Esophagus (tissue), 2 donors: ENCODE measurements at regions not wholly inside any gene's neighbourhood (a gene's known extent, or its start where the extent isn't known, plus 50 kb on each side); places are given as distances from the start of the nearest gene placed in this dataset.

ENCODE experiments used
- H3K27ac ChIP-seq, 2 donors: one replicate each; pipeline ENCODE4 v1.5.1; 2013; ENCODE audit warnings: low read depth in 2 of 2, mild to moderate bottlenecking in 2 of 2, inconsistent platforms in 1 of 2, low read length in 1 of 2, moderate library complexity in 1 of 2
- H3K27me3 ChIP-seq, 2 donors: one replicate each; pipeline ENCODE4 v1.6.1; 2013; ENCODE audit warnings: low read length in 2 of 2, control low read depth in 1 of 2, mild to moderate bottlenecking in 1 of 2; ENCODE audit not compliant: insufficient read depth in 2 of 2, control insufficient read depth in 1 of 2
- H3K36me3 ChIP-seq, 2 donors: one replicate each; pipeline ENCODE4 v1.6.1; 2013; ENCODE audit warnings: low read length in 1 of 2; ENCODE audit not compliant: control insufficient read depth in 2 of 2, insufficient read depth in 2 of 2
- H3K4me1 ChIP-seq, 2 donors: one replicate each; pipeline ENCODE4 v1.6.1; 2013; ENCODE audit warnings: low read length in 1 of 2; ENCODE audit not compliant: control insufficient read depth in 2 of 2, insufficient read depth in 2 of 2
- H3K4me3 ChIP-seq, 2 donors: one replicate each; pipeline ENCODE4 v1.5.1; 2013; ENCODE audit warnings: low read length in 2 of 2, mild to moderate bottlenecking in 2 of 2, low read depth in 1 of 2, moderate library complexity in 1 of 2
- H3K9me3 ChIP-seq, 2 donors: one replicate each; pipeline ENCODE4 v1.6.1; 2013; ENCODE audit warnings: mild to moderate bottlenecking in 2 of 2, low read depth in 1 of 2, low read length in 1 of 2, moderate library complexity in 1 of 2; ENCODE audit not compliant: control insufficient read depth in 2 of 2, insufficient read depth in 1 of 2
- WGBS, 2 donors: extraction: QIAGEN DNeasy Blood & Tissue Kit; methylation state at CpG; one replicate each; pipeline ENCODE4 v1.1.7; 2013; 5-methylcytosine and 5-hydroxymethylcytosine counted together
- donor health status: healthy with polysubstance abuse.
- donor health status: Bipolar disorder and iron deficiency.

DNA sequence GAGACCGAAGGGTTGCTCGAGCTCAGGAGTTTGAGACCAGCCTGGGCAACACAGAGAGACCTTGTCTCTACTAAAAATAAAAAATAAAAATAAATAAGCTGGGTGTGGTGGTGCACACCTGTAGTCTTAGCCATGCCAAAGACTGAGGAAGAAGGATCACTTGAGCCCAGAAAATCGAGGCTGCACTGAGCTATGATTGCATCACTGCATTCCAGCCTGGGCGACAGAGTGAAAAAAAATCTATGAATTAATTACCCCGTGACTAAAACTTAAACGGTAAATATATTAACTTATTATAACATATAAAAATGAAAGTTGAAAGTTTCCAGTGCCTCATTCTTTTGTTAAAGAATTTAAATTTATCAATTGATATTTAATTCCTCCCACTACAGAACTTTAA lies 273.7 kb downstream of the KLF12 start:
- Histone ChIP-seq H3K4me3 (no peak overlapping the region), H3K27me3 (no peaks in the 10 kb centered on the region), H3K4me1 (no peaks in the 10 kb centered on the region), H3K9me3 (no peaks in the 10 kb centered on the region), H3K27ac (no peak overlapping the region), H3K36me3 (no peaks in the 10 kb centered on the region)
- WGBS, 2 donors = 77 to 83% methylated on average over 6 of the region's 6 CpGs

DNA sequence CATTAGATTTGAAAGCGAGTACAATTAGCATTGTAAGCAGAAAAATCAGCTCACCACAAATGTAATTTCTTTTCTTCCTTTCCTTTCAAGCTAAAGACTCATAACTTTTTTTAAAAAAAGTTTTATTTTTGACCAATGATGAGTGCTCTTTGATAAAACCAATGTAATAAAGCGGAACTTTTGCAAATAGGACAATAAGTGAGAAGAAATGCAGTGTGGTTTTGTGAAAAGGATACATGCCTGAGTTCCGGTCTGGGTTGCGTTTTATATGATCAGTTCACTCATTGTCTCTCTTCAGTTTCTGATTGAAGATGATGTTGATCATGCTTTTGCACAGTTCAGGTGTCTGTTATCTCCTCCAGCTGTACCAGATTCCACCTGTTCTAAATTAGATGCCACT lies 274.4 kb downstream of the KLF12 start:
- no peaks in the 10 kb centered on the region for H3K9me3 ChIP-seq
- no peaks in the 10 kb centered on the region for H3K4me1 ChIP-seq
- no peaks in the 10 kb centered on the region for H3K36me3 ChIP-seq
- WGBS, 2 donors = 70% methylated on average over 4 of the region's 4 CpGs
- no peak overlapping the region for H3K27ac ChIP-seq
- no peak overlapping the region for H3K4me3 ChIP-seq
- no peaks in the 10 kb centered on the region for H3K27me3 ChIP-seq

DNA sequence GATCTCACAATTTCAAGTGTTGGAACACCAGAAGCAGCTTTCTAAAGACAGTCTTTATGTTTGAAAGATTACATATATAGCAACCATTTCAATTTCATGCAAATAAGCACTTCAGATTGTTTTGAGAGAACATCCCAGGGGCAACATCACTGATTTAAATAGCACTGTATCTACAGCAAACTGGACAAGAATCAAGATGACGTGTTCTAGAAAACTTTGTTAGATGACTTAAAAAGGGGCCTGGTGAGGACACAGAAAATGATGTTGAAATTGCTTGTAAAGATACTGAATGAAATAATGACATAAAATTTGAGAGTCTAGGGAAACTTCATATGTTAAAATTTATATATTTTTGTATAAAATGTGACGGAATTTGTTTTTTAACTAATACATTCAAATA lies 277.1 kb downstream of the KLF12 start:
- Histone ChIP-seq H3K9me3 (no peaks in the 10 kb centered on the region), H3K27ac (no peak overlapping the region)
- WGBS, 2 donors = 92 to 94% methylated on average over 2 of the region's 2 CpGs

DNA sequence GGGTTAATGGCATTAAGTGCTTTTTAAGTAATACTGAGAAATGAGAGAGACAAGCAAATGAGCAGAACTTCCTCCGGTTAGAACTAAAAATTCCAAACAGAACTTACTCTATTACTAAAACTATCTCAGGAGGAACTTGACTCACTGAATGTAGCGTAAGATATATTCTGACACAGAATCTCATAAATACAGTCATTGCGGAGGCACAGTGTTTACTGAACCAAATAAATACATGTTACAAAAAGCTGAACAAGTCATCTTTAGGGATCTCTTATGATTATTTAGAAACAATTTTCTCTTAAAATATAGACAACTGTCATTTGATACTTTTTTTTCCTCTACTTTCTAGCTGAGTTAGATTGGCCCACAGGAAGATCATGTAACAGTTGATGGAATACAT lies 283.1 kb downstream of the KLF12 start:
- H3K36me3 ChIP-seq = no peaks in the 10 kb centered on the region
- 67 to 86% methylated on average over 3 of the region's 3 CpGs for WGBS, 2 donors
- no peaks in the 10 kb centered on the region for H3K4me1 ChIP-seq
- H3K4me3 ChIP-seq = no peak overlapping the region
- H3K27ac ChIP-seq = no peak overlapping the region
- no peaks in the 10 kb centered on the region for H3K27me3 ChIP-seq
- no peaks in the 10 kb centered on the region for H3K9me3 ChIP-seq

More for the DNA sequence above, 277.1 kb downstream of the KLF12 start:
- no peaks in the 10 kb centered on the region for H3K27me3 ChIP-seq
- H3K4me1 ChIP-seq = no peaks in the 10 kb centered on the region
- H3K4me3 ChIP-seq = no peak overlapping the region
- no peaks in the 10 kb centered on the region for H3K36me3 ChIP-seq

- H3K4me3 ChIP-seq = no peak overlapping the region
- H3K9me3 ChIP-seq = no peaks in the 10 kb centered on the region
- no peaks in the 10 kb centered on the region for H3K4me1 ChIP-seq
- H3K27ac ChIP-seq = no peak overlapping the region
- no peaks in the 10 kb centered on the region for H3K36me3 ChIP-seq
- WGBS, 2 donors = 49 to 71% methylated on average over 5 of the region's 5 CpGs
- no peaks in the 10 kb centered on the region for H3K27me3 ChIP-seq
These were observed 283.9 kb downstream of the KLF12 start for GRCh38 chr13:73850104-73850873.

GRCh38 chr13:73849292-73849691 lies 284.9 kb downstream of the KLF12 start:
- H3K9me3 ChIP-seq = no peaks in the 10 kb centered on the region
- no peaks in the 10 kb centered on the region for H3K36me3 ChIP-seq
- H3K4me1 ChIP-seq = no peaks in the 10 kb centered on the region
- 78 to 79% methylated on average over 5 of the region's 5 CpGs for WGBS, 2 donors
- no peaks in the 10 kb centered on the region for H3K27me3 ChIP-seq
- no peak overlapping the region for H3K27ac ChIP-seq
- H3K4me3 ChIP-seq = no peak overlapping the region

GRCh38 chr13:73844986-73845385 lies 289.2 kb downstream of the KLF12 start:
- H3K27ac ChIP-seq = no peak overlapping the region
- H3K4me3 ChIP-seq = no peak overlapping the region
- no peaks in the 10 kb centered on the region for H3K4me1 ChIP-seq
- 92 to 100% methylated on average over 1 of the region's 1 CpG for WGBS, 2 donors
- H3K36me3 ChIP-seq = no peaks in the 10 kb centered on the region
- H3K9me3 ChIP-seq = no peaks in the 10 kb centered on the region
- H3K27me3 ChIP-seq = no peaks in the 10 kb centered on the region

GRCh38 chr13:73842626-73843025 lies 291.6 kb downstream of the KLF12 start:
- H3K36me3 ChIP-seq = no peaks in the 10 kb centered on the region
- no peak overlapping the region for H3K4me3 ChIP-seq
- H3K27ac ChIP-seq = no peak overlapping the region
- WGBS, 2 donors = 81 to 89% methylated on average over 4 of the region's 4 CpGs
- H3K4me1 ChIP-seq = no peaks in the 10 kb centered on the region
- no peaks in the 10 kb centered on the region for H3K9me3 ChIP-seq
- no peaks in the 10 kb centered on the region for H3K27me3 ChIP-seq

DNA sequence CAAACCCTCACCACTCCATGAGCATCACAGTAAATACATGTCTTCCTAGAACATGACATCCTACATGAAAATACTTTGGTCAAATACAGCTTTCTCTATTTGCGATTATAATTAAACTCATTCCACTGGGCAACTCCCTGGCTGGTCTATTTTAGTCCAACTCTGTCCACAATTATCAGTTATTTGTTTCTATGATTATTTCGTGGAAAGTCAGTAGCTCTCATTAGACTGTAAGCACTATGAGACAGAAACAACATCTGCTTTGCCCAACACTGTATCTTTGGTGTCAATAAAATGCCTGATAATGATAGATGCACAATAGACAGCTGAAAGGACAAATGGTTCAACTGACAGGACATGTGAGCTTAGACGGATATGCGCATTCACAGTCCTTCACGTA lies 292.0 kb downstream of the KLF12 start:
- H3K4me3 ChIP-seq = no peak overlapping the region

GRCh38 chr13:73837147-73837546 lies 297.1 kb downstream of the KLF12 start:
- H3K4me1 ChIP-seq = no peaks in the 10 kb centered on the region
- WGBS, 2 donors = 87 to 90% methylated on average over 5 of the region's 5 CpGs
- no peaks in the 10 kb centered on the region for H3K27me3 ChIP-seq
- H3K36me3 ChIP-seq = no peaks in the 10 kb centered on the region
- no peaks in the 10 kb centered on the region for H3K9me3 ChIP-seq
- H3K27ac ChIP-seq = no peak overlapping the region
- no peak overlapping the region for H3K4me3 ChIP-seq

More for the DNA sequence above, 292.0 kb downstream of the KLF12 start:
- no peaks in the 10 kb centered on the region for H3K4me1 ChIP-seq
- no peaks in the 10 kb centered on the region for H3K9me3 ChIP-seq
- H3K27me3 ChIP-seq = no peaks in the 10 kb centered on the region
- H3K27ac ChIP-seq = no peak overlapping the region
- H3K36me3 ChIP-seq = no peaks in the 10 kb centered on the region
- 91 to 93% methylated on average over 5 of the region's 5 CpGs for WGBS, 2 donors
